IMR-90 (cell line): ENCODE measurements at regions not wholly inside any gene's neighbourhood (a gene's known extent, or its start where the extent isn't known, plus 50 kb on each side); places are given as distances from the start of the nearest gene placed in this dataset.

Experiments
- BHLHE40 ChIP-seq: fragments of 150-350 bp; IDR thresholded peaks from 2 replicates; pipeline ENCODE4 v1.6.1; 2016; ENCODE audit warnings: mild to moderate bottlenecking, low read depth, low read length
- CHD1 ChIP-seq: IDR thresholded peaks from 2 replicates; pipeline ENCODE4 v1.6.1; 2012; ENCODE audit warnings: low read depth, low read length, improper control_type of control experiment
- FOS ChIP-seq: fragments of 150-350 bp; IDR thresholded peaks from 2 replicates; pipeline ENCODE4 v1.6.1; 2016; ENCODE audit warnings: low read depth, low read length
- MAFK ChIP-seq: IDR thresholded peaks from 2 replicates; pipeline ENCODE4 v1.6.1; 2012; ENCODE audit warnings: low read depth, low read length, improper control_type of control experiment
- MAZ ChIP-seq: IDR thresholded peaks from 2 replicates; pipeline ENCODE4 v1.6.1; 2012; ENCODE audit warnings: low read depth, mild to moderate bottlenecking, low read length, improper control_type of control experiment, moderate library complexity, borderline replicate concordance
- MXI1 ChIP-seq: IDR thresholded peaks from 2 replicates; pipeline ENCODE4 v1.6.1; 2012; ENCODE audit warnings: low read depth, mild to moderate bottlenecking, low read length, moderate library complexity, borderline replicate concordance
- POLR2A ChIP-seq: IDR thresholded peaks from 2 replicates; pipeline ENCODE4 v1.6.1; 2012; ENCODE audit warnings: mild to moderate bottlenecking, low read depth, low read length
- RAD21 ChIP-seq: IDR thresholded peaks from 2 replicates; pipeline ENCODE4 v1.6.1; 2012; ENCODE audit warnings: low read length, improper control_type of control experiment
- RCOR1 ChIP-seq: IDR thresholded peaks from 2 replicates; pipeline ENCODE4 v1.6.1; 2012; ENCODE audit warnings: mild to moderate bottlenecking, low read length, improper control_type of control experiment; ENCODE audit not compliant: insufficient replicate concordance
- RFX5 ChIP-seq: IDR thresholded peaks from 2 replicates; pipeline ENCODE4 v1.8.0; 2012; ENCODE audit warnings: low read depth, mild to moderate bottlenecking, low read length, moderate library complexity
- TF ChIP-seq, protein P1 (sequence below): conservative IDR thresholded peaks from 2 replicates; pipeline ENCODE4 v1.5.1; 2012; ENCODE audit warnings: mild to moderate bottlenecking, low read depth, low read length, improper control_type of control experiment
- TF ChIP-seq, protein P2 (sequence below): fragments of 150-350 bp; IDR thresholded peaks from 2 replicates; pipeline ENCODE4 v1.6.1; 2016; ENCODE audit warnings: low read depth, mild to moderate bottlenecking, low read length, moderate library complexity, borderline replicate concordance

DNA sequence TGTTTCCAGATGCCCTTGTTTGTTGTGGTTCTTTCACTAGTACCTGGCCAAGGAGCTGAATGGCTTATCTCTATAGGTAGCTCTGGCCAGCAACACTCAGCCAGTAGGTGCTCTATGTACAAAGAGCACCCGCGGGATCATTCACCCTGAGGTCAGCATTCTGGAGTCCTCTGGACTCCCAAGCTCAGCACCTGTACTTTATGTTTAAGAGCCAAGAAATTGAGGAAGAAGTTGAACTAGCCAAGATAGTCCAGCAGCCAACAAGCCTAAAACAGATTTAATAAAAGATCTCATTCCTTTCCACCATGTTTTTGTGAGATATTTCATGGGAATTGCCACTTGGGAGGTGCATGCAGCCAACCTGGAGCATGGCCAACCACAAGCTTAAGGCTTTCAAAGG is 242.6 kb upstream of the PAPPA start:
- TF ChIP-seq, protein P1, sequence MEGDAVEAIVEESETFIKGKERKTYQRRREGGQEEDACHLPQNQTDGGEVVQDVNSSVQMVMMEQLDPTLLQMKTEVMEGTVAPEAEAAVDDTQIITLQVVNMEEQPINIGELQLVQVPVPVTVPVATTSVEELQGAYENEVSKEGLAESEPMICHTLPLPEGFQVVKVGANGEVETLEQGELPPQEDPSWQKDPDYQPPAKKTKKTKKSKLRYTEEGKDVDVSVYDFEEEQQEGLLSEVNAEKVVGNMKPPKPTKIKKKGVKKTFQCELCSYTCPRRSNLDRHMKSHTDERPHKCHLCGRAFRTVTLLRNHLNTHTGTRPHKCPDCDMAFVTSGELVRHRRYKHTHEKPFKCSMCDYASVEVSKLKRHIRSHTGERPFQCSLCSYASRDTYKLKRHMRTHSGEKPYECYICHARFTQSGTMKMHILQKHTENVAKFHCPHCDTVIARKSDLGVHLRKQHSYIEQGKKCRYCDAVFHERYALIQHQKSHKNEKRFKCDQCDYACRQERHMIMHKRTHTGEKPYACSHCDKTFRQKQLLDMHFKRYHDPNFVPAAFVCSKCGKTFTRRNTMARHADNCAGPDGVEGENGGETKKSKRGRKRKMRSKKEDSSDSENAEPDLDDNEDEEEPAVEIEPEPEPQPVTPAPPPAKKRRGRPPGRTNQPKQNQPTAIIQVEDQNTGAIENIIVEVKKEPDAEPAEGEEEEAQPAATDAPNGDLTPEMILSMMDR: no peak
- TF ChIP-seq POLR2A (no peak), MAFK (no peak), RAD21 (no peak), MXI1 (no peak), RFX5 (no peak), MAZ (no peak), CHD1 (no peak), BHLHE40 (no peak), RCOR1 (no peak), FOS (no peak)
- TF ChIP-seq, protein P2, sequence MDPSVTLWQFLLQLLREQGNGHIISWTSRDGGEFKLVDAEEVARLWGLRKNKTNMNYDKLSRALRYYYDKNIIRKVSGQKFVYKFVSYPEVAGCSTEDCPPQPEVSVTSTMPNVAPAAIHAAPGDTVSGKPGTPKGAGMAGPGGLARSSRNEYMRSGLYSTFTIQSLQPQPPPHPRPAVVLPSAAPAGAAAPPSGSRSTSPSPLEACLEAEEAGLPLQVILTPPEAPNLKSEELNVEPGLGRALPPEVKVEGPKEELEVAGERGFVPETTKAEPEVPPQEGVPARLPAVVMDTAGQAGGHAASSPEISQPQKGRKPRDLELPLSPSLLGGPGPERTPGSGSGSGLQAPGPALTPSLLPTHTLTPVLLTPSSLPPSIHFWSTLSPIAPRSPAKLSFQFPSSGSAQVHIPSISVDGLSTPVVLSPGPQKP: no peak
